OCI-LY7 (cell line): ENCODE measurements at regions not wholly inside any gene's neighbourhood (a gene's known extent, or its start where the extent isn't known, plus 50 kb on each side); places are given as distances from the start of the nearest gene placed in this dataset.

Experiments
- BruUV-seq: library from RNA; stranded (reverse); fragments of 400-500 nt; replicated peaks from 2 replicates; lab custom pipeline; 2021; lab: Mats Ljungman, UMichigan
- CTCF ChIA-PET: fragments of 300-600 bp; sonication (Branson Sonifier 250); formaldehyde crosslinking; loops from one replicate; lab custom pipeline; 2022; ENCODE audit warnings: antibody characterized with exemption; ENCODE audit not compliant: unreplicated experiment; lab: Charles Lee
- POLR2A ChIA-PET: fragments of 300-600 bp; sonication (Branson Sonifier 250); formaldehyde crosslinking; loops from one replicate; lab custom pipeline; 2022; ENCODE audit warnings: antibody characterized with exemption; lab: Charles Lee
- DNase-seq: peaks from one replicate; pipeline ENCODE4 v3.0.0-alpha.2; 2015; ENCODE audit warnings: low spot score
- H2AFZ ChIP-seq: fragments of 200-600 bp; sonication (generic), shearing (Covaris generic); 2 replicates; pipeline ENCODE4 v1.6.1; 2014; ENCODE audit warnings: mild to moderate bottlenecking, antibody characterized with exemption, low read length, moderate library complexity
- H3K27ac ChIP-seq: fragments of 200-600 bp; sonication (generic); 2 replicates; pipeline ENCODE4 v1.5.1; 2014; ENCODE audit warnings: mixed run types, low read depth, mild to moderate bottlenecking, moderate library complexity, low read length, inconsistent platforms; ENCODE audit not compliant: poor library complexity, severe bottlenecking
- H3K36me3 ChIP-seq: fragments of 200-600 bp; sonication (generic); 2 replicates; pipeline ENCODE4 v1.6.1; 2014; ENCODE audit warnings: mild to moderate bottlenecking, antibody characterized with exemption, low read length, moderate library complexity, mixed read lengths; ENCODE audit not compliant: insufficient read depth
- H3K4me1 ChIP-seq: fragments of 200-600 bp; sonication (generic); 2 replicates; pipeline ENCODE4 v1.5.1; 2014; ENCODE audit warnings: mild to moderate bottlenecking, low read length; ENCODE audit not compliant: insufficient read depth, poor library complexity, severe bottlenecking
- H3K4me2 ChIP-seq: fragments of 200-600 bp; sonication (generic); 2 replicates; pipeline ENCODE4 v1.6.1; 2014; ENCODE audit warnings: mild to moderate bottlenecking, low read length
- H3K4me3 ChIP-seq: fragments of 200-600 bp; sonication (generic); 2 replicates; pipeline ENCODE4 v1.5.1; 2014; ENCODE audit warnings: mild to moderate bottlenecking, low read depth, low read length; ENCODE audit not compliant: poor library complexity, severe bottlenecking
- H3K79me2 ChIP-seq: fragments of 200-600 bp; sonication (generic); 2 replicates; pipeline ENCODE4 v1.6.1; 2016; ENCODE audit warnings: low read depth, mild to moderate bottlenecking, low read length, moderate library complexity, mixed read lengths; ENCODE audit not compliant: insufficient read depth
- H3K9me2 ChIP-seq: fragments of 200-600 bp; sonication (generic); 2 replicates; pipeline ENCODE4 v1.6.1; 2016; ENCODE audit warnings: mild to moderate bottlenecking, low read length, mixed read lengths; ENCODE audit not compliant: insufficient read depth
- H3K9me3 ChIP-seq: fragments of 200-600 bp; sonication (generic); 2 replicates; pipeline ENCODE4 v1.6.1; 2014; ENCODE audit warnings: mild to moderate bottlenecking, mixed run types, low read length, mixed read lengths
- H4K20me1 ChIP-seq: fragments of 200-600 bp; sonication (generic); 2 replicates; pipeline ENCODE4 v1.6.1; 2014; ENCODE audit warnings: mild to moderate bottlenecking, antibody characterized with exemption, low read length, moderate library complexity, mixed read lengths; ENCODE audit not compliant: insufficient read depth
- CTCF ChIP-seq: fragments of 200-600 bp; sonication (generic); conservative IDR thresholded peaks from 2 replicates; pipeline ENCODE4 v1.5.1; 2014; ENCODE audit warnings: mild to moderate bottlenecking, antibody characterized with exemption, low read length, moderate library complexity, mixed read lengths
- EZH2phosphoT487 ChIP-seq: fragments of 200-600 bp; sonication (generic); IDR thresholded peaks from 2 replicates; pipeline ENCODE4 v1.6.1; 2018; ENCODE audit warnings: low read depth, borderline replicate concordance, mild to moderate bottlenecking, mixed run types, antibody characterized with exemption, low read length, moderate library complexity, mixed read lengths
- intact Hi-C: fragments of 100-400 bp; cut with micrococcal nuclease; formaldehyde crosslinking; loops from one replicate; pipeline ENCODE4 v1.10.0; 2022; ENCODE audit not compliant: unreplicated experiment

- BruUV-seq: no TSS peak
These were observed 140.9 kb upstream of the TANK start for GRCh38 chr2:161019311-161019710.

GRCh38 chr2:161020437-161020836, 139.8 kb upstream of the TANK start:
- POLR2A ChIA-PET: interaction anchor here (0.6 to 1.1 kb wide), 3 partner anchors 10 to 16 kb away, joined by 3 read pairs; no protein-coding TSS in a partner anchor

More at GRCh38 chr2:161019311-161019710, 140.9 kb upstream of the TANK start:
- Histone ChIP-seq H4K20me1 (no peaks in the 10 kb centered on the region), H2AFZ (no peak overlapping the region), H3K36me3 (no peaks in the 10 kb centered on the region), H3K27ac (no peak overlapping the region), H3K9me2 (no peaks in the 10 kb centered on the region), H3K4me1 (no peaks in the 10 kb centered on the region), H3K79me2 (no peaks in the 10 kb centered on the region), H3K9me3 (no peaks in the 10 kb centered on the region), H3K4me3 (no peak overlapping the region), H3K4me2 (no peak overlapping the region)
- ChIA-PET CTCF (no interaction called here), POLR2A (interaction anchor here (1.1 kb wide), 1 partner anchor 11 kb away, joined by 3 read pairs; no protein-coding TSS in a partner anchor)
- intact Hi-C loops: no loop called here
- no peak for TF ChIP-seq EZH2phosphoT487
- TF ChIP-seq CTCF: no peak
- DNase-seq: no peak

More at GRCh38 chr2:161020437-161020836, 139.8 kb upstream of the TANK start:
- CTCF ChIA-PET: no interaction called here
- no peak overlapping the region for H3K27ac ChIP-seq
- no peak for DNase-seq
- H3K9me3 ChIP-seq: no peaks in the 10 kb centered on the region
- no peaks in the 10 kb centered on the region for H3K9me2 ChIP-seq
- no TSS peak for BruUV-seq
- H3K36me3 ChIP-seq: no peaks in the 10 kb centered on the region
- H3K4me1 ChIP-seq: no peaks in the 10 kb centered on the region
- intact Hi-C loops: no loop called here
- no peak for TF ChIP-seq CTCF
- no peak for TF ChIP-seq EZH2phosphoT487
- H3K4me3 ChIP-seq: no peak overlapping the region
- H3K4me2 ChIP-seq: no peak overlapping the region
- H2AFZ ChIP-seq: no peak overlapping the region
- H3K79me2 ChIP-seq: no peaks in the 10 kb centered on the region
- H4K20me1 ChIP-seq: no peaks in the 10 kb centered on the region
